GM21717 (cell line): ENCODE measurements at regions not wholly inside any gene's neighbourhood (a gene's known extent, or its start where the extent isn't known, plus 50 kb on each side); places are given as distances from the start of the nearest gene placed in this dataset.
"Not testable (repeated sequence)": the region's sequence is repeated elsewhere in the genome, so short reads cannot be mapped to it uniquely, and the experiment has no call there.

Experiments used
- ATAC-seq: cut with Tn5 transposase; IDR thresholded peaks from one replicate; pipeline ENCODE4 v1.9.1; 2021; ENCODE audit warnings: mild to moderate bottlenecking, moderate library complexity; ENCODE audit not compliant: unreplicated experiment

- no peak for ATAC-seq
Observed at GRCh38 chr6:4274382-4275082, 139.2 kb upstream of the ECI2 start.

GRCh38 chr6:4272996-4273395, 137.6 kb upstream of the ECI2 start:
- no peak for ATAC-seq

GRCh38 chr6:4271761-4272470, 136.5 kb upstream of the ECI2 start:
- ATAC-seq: no peak

DNA sequence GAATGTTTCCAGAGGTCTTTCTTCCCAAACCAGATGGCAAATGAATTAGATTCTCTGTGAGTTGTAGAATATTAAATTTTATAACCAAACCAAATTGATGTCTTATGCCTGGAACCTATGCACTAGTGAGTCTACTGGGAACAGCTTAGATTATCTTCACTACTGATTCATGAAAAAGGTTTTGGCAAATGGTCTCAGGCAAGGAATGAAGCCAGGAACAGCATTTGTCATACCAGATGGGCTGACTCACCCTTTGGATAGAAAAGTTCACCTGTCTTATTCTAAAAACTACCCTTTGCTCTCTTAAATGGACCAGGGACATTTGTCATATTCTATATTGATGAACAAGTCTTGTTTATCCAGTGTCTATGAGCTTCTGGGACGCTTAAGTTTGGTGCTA, 135.4 kb upstream of the ECI2 start:
- no peak for ATAC-seq

DNA sequence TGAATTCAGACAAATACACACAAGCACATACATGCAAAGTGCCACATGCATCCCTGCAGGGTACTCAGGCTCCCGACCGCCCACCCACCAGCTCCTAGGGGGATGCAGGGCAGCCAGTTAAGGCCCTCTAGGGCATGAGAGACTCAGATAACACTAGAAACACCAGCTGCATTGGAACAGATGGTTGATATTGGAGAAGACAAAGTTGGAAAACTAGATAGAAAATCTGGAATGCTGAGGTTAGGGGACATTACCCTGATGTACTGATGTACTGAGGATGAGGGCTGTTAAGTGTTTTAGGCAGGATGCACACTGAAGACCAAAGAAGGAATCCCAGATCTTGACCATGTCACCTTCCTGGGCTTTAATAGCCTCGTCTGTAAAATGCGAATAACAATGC, 134.6 kb upstream of the ECI2 start:
- no peak for ATAC-seq

GRCh38 chr6:4268171-4268570, 132.8 kb upstream of the ECI2 start:
- no peak for ATAC-seq

- no peak for ATAC-seq
Observed at GRCh38 chr6:4265740-4266139, 130.4 kb upstream of the ECI2 start.

DNA sequence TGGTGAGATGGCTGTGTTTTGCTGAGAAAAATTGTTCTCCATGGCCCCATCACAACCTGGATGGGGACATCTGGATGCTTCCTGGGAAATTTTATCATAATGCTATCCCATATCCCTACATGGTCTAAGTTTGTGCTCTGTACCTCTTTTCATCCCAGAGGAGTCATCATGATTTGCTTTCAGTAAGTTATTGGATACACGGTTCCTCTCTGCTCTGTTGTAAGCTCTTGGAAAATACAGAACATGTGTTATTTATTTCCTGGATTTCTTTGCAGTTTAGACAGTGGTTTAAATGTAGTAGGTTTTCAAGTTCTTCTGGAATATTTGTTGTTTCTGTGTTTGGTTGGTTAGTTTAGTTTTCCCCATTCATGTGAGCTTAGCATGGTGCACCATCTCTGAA, 129.2 kb upstream of the ECI2 start:
- no peak for ATAC-seq

DNA sequence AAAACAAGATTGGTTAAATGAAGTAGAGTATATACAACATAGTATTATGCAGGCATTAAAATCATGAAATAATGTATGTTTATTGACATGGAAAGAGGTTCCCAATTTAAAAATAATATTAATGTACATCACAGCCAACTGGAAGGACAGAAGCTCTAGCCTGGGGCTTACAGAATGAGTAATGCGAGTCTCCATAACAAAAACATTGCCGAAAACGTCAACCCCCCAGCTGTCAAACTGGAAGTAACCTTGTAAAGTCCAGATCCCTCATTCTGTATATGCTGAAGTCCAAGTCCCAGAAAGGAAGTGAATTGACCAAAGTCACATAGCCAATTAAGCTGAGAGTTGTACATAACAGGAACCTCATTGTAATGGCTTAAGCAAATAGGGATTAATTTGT, 128.7 kb upstream of the ECI2 start:
- no peak for ATAC-seq

DNA sequence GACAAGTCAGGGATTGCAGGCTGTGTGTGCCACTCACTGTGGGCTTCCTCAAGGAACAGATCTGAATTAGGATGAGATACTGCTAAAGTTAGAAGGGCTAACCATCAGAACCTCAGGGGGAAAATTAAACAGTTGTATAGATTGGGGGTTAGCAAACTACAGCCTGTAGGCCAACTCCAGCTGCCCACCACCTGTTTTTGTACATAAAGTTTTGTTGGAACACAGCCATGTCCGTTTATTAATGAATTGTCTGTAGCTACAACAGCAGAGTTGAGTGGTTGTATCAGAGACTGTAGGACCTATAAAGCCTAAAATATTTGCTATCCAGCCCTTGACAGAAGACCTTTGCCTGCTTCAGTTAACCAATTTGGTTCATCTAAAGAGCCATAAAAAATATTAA, 127.2 kb upstream of the ECI2 start:
- ATAC-seq: no peak

GRCh38 chr6:4259391-4259790, 124.0 kb upstream of the ECI2 start:
- ATAC-seq: no peak

- ATAC-seq: no peak
Observed at GRCh38 chr6:4258733-4259132, 123.4 kb upstream of the ECI2 start.

- ATAC-seq: no peak
Observed at GRCh38 chr6:4256969-4257368, 121.6 kb upstream of the ECI2 start.

DNA sequence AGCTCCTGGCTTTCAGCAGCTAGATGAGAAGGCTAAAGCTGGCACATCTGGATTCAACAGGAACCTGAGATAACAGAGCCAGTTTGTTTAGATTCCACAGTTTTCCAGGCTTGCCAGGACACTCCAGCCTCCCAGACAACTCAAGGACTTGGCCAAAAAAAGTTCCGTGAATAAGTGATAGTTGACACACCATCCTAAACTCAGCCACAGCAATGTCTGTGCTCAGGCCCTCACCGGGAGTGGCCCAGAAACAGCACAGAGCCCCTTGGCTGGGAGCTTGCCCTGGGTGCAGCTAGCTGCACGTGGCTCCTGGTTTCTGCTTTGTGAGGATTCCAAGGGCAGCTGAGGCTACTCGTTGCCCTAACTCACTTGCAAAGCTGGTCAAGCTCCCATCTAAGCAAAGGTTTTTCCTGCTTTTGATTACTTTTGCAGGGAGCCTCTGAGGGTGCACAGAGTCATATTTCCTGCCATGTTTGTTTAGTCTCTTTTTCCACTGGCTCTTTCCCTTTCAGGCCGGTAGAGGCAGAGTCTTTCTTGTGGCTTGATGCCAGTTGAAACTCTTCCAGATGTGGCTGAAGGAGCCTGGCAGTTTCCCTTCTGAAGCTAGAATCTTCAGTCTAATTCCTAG, 118.3 kb upstream of the ECI2 start:
- no peak for ATAC-seq

DNA sequence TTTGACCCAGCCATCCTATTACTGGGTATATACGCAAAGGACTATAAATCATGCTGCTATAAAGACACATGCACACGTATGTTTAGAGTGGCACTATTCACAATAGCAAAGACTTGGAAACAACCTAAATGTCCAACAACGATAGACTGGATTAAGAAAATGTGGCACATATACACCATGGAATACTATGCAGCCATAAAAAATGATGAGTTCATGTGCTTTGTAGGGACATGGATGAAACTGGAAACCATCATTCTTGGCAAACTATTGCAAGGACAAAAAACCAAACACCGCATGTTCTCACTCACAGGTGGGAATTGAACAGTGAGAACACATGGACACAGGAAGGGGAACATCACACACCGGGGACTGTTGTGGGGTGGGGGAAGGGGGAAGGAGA, 117.1 kb upstream of the ECI2 start:
- not testable (repeated sequence) for ATAC-seq

- ATAC-seq: no peak
Observed at GRCh38 chr6:4250645-4251044, 115.3 kb upstream of the ECI2 start.

DNA sequence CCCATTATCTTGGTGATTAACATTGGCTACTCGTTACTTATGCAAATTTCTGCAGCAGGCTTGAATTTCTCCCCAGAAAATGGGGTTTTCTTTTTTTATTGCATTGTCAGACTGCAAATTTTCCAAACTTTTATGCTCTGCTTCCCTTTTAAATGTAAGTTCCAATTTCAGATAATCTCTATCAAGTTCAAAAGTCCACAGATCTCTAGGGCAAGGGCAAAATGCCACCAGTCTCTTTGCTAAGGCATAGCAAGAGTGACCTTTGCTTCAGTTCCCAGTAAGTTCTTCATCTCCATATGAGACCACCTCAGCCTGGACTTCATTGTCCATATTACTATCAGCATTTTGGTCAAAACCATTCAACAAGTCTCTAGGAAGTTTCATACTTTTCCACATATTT, 108.5 kb upstream of the ECI2 start:
- ATAC-seq: not testable (repeated sequence)

DNA sequence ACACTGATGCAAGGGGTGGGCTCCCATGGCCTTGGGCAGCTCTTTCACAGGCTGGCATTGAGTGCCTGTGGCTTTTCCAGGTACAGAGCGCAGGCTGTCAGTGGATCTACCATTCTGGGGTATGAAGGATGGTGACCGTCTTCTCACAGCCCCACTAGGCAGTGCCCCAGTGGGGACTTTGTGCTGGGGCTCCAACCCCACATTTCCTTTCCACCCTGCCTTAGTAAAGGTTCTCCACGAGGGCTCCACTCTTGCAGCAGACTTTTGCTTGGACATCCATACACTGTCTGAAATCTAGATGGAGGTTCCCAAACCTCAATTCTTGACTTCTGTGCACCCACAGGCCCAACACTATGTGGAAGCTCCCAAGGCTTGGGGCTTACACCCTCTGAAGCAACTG, 107.9 kb upstream of the ECI2 start:
- no peak for ATAC-seq

GRCh38 chr6:4242601-4243000, 107.2 kb upstream of the ECI2 start:
- no peak for ATAC-seq

GRCh38 chr6:4240148-4240547, 104.8 kb upstream of the ECI2 start:
- ATAC-seq: no peak

- no peak for ATAC-seq
Observed at GRCh38 chr6:4225161-4225872, 89.9 kb upstream of the ECI2 start.
